ENCODE measurements at regions not wholly inside any gene's neighbourhood (a gene's known extent, or its start where the extent isn't known, plus 50 kb on each side); places are given as distances from the start of the nearest gene placed in this dataset.

DNA sequence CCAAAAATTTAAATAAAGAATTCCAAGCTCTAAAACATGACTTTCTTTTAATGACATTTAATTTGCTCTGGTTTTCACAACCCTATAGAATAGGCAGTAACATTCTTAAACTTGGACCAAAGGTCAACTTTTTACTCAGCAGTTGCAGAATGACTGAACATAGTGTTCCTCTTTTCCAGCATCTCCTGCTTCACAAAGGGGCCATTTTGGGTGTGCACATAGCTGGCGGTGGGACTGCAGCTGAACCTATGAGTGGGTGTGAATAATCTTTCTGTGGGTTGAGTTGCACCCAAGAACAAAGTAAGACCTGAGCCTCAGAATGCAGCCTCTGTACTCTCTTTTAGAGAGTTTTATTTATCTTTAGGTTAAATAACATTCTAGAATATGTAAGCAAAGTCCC is 96.9 kb upstream of the HAPLN1 start (continued):
- TF ChIP-seq, protein P1, sequence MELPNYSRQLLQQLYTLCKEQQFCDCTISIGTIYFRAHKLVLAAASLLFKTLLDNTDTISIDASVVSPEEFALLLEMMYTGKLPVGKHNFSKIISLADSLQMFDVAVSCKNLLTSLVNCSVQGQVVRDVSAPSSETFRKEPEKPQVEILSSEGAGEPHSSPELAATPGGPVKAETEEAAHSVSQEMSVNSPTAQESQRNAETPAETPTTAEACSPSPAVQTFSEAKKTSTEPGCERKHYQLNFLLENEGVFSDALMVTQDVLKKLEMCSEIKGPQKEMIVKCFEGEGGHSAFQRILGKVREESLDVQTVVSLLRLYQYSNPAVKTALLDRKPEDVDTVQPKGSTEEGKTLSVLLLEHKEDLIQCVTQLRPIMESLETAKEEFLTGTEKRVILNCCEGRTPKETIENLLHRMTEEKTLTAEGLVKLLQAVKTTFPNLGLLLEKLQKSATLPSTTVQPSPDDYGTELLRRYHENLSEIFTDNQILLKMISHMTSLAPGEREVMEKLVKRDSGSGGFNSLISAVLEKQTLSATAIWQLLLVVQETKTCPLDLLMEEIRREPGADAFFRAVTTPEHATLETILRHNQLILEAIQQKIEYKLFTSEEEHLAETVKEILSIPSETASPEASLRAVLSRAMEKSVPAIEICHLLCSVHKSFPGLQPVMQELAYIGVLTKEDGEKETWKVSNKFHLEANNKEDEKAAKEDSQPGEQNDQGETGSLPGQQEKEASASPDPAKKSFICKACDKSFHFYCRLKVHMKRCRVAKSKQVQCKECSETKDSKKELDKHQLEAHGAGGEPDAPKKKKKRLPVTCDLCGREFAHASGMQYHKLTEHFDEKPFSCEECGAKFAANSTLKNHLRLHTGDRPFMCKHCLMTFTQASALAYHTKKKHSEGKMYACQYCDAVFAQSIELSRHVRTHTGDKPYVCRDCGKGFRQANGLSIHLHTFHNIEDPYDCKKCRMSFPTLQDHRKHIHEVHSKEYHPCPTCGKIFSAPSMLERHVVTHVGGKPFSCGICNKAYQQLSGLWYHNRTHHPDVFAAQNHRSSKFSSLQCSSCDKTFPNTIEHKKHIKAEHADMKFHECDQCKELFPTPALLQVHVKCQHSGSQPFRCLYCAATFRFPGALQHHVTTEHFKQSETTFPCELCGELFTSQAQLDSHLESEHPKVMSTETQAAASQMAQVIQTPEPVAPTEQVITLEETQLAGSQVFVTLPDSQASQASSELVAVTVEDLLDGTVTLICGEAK (IDR thresholded peaks at IDR 0.05) = no peak
- TF ChIP-seq, protein P1 (CRISPR knock-in tag; IDR thresholded peaks at IDR 0.05) = no peak

DNA sequence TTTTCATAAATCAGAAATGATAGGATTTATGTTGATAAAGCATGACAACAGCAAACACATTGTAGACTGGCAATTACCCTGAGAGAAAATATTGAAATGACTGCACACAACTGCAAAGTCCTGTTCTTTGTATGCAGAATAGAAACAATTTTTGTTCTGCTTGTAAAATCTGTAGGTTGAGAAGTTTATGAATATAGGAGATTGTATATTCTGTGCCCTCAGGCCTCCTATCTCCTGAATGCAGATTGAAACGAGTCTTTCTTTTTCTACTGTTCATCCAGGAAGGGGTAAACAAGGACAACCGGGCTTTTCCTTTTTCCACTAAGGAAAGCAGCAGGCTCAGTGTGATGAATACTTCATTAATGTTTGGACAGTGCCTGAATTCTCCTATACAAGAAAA is 95.0 kb upstream of the HAPLN1 start:
- no peak overlapping the region for H3K27ac ChIP-seq (ENCODE audit: extremely low read depth, low read depth, low read length)
- ATAC-seq = no peak
- no peak for DNase-seq (ENCODE audit: extremely low read depth in 1 of 4, low spot score in 3 of 4)
- no peak overlapping the region for H3K9ac ChIP-seq (ENCODE audit: insufficient read depth in 1 of 2, low read depth in 2 of 2, low read length in 2 of 2)
- intact Hi-C loops (cut with micrococcal nuclease) (no loop called here), in situ Hi-C loops (cut with MboI) (no loop called here)
- BruUV-seq (replicated peaks) = no TSS peak
- H3K4me1 ChIP-seq (replicated peaks in 1 of 2; ENCODE audit: control insufficient read depth in 2 of 2, insufficient read depth in 2 of 2, low read length in 2 of 2) = no peaks in the 10 kb centered on the region
- ChIA-PET CTCF (ENCODE audit: low intra/inter-chr PET ratio) (interaction anchor here (0.7 kb wide), 1 partner anchor 136 kb away, joined by 3 read pairs; no protein-coding TSS in a partner anchor), POLR2A (no interaction called here)
- no peaks in the 10 kb centered on the region for H4K20me1 ChIP-seq (replicated peaks; ENCODE audit: control insufficient read depth, insufficient read depth, low read length)
- no peak overlapping the region for H2AFZ ChIP-seq (ENCODE audit: low read depth, low read length)
- no peaks in the 10 kb centered on the region for H3K9me3 ChIP-seq (replicated peaks; ENCODE audit: control insufficient read depth, insufficient read depth, low read depth, low read length)
- H3K36me3 ChIP-seq (ENCODE audit: control insufficient read depth, insufficient read depth, low read length) = no peaks in the 10 kb centered on the region
- FAIRE-seq = no peak
- 0% methylated on average over 2 of the region's 2 CpGs for WGBS (ENCODE audit: insufficient coverage, low coverage, missing lambda C conversion rate)
- no peak overlapping the region for H3K4me3 ChIP-seq
- no peaks in the 10 kb centered on the region for H3K9me1 ChIP-seq (ENCODE audit: control insufficient read depth, insufficient read depth, low read length)
- no peak overlapping the region for H3K4me2 ChIP-seq (ENCODE audit: insufficient read depth, low read length)
- no peaks in the 10 kb centered on the region for H3K27me3 ChIP-seq (ENCODE audit: control insufficient read depth in 2 of 2, insufficient read depth in 2 of 2, low read length in 2 of 2)
- no peaks in the 10 kb centered on the region for H3K79me2 ChIP-seq (ENCODE audit: control insufficient read depth, insufficient read depth, low read length)
- TF ChIP-seq ZKSCAN3 (CRISPR knock-in tag; IDR thresholded peaks at IDR 0.05) (no peak), MECOM (CRISPR knock-in tag; IDR thresholded peaks at IDR 0.05) (no peak), NELFE (IDR thresholded peaks at IDR 0.05; ENCODE audit: insufficient read depth, insufficient read length) (no peak), ZNF583 (CRISPR knock-in tag; IDR thresholded peaks at IDR 0.05) (no peak), ZNF584 (CRISPR knock-in tag; IDR thresholded peaks at IDR 0.05; ENCODE audit: low read depth) (no peak), SMAD3 (CRISPR knock-in tag; conservative IDR thresholded peaks at IDR 0.05) (no peak), ZNF133 (CRISPR knock-in tag; IDR thresholded peaks at IDR 0.05) (no peak), BDP1 (IDR thresholded peaks at IDR 0.05; ENCODE audit: insufficient read depth, insufficient read length) (no peak), ZNF311 (CRISPR knock-in tag; IDR thresholded peaks at IDR 0.05) (no peak), TAL1 (IDR thresholded peaks at IDR 0.05) (no peak)
- TF ChIP-seq, protein P2, sequence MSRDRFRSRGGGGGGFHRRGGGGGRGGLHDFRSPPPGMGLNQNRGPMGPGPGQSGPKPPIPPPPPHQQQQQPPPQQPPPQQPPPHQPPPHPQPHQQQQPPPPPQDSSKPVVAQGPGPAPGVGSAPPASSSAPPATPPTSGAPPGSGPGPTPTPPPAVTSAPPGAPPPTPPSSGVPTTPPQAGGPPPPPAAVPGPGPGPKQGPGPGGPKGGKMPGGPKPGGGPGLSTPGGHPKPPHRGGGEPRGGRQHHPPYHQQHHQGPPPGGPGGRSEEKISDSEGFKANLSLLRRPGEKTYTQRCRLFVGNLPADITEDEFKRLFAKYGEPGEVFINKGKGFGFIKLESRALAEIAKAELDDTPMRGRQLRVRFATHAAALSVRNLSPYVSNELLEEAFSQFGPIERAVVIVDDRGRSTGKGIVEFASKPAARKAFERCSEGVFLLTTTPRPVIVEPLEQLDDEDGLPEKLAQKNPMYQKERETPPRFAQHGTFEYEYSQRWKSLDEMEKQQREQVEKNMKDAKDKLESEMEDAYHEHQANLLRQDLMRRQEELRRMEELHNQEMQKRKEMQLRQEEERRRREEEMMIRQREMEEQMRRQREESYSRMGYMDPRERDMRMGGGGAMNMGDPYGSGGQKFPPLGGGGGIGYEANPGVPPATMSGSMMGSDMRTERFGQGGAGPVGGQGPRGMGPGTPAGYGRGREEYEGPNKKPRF (IDR thresholded peaks at IDR 0.05; ENCODE audit: low read depth, low read length) = no peak
